Motor neuron (in vitro differentiated cells): ENCODE measurements at regions not wholly inside any gene's neighbourhood (a gene's known extent, or its start where the extent isn't known, plus 50 kb on each side); places are given as distances from the start of the nearest gene placed in this dataset.
A peak's percentile ranks its signal among the peaks of the same experiment; 100 is the strongest.

Source experiments
- ATAC-seq, 8 experiments: fragments of 200-7000 bp; cut with Tn5 transposase; replicated peaks in 6 of 8; 2 replicates each; pipeline ENCODE4 v1.8.0; 2021; ENCODE audit warnings: mild to moderate bottlenecking in 8 of 8, moderate library complexity in 8 of 8
- H3K27ac ChIP-seq, 2 donors: fragments of 250-450 bp; sonication (Bioruptor Pico); 2 replicates each; pipeline ENCODE4 v1.9.0; 2021; ENCODE audit warnings: antibody characterized with exemption in 2 of 2, mild to moderate bottlenecking in 2 of 2, moderate library complexity in 1 of 2
- H3K4me1 ChIP-seq, 2 donors: fragments of 250-450 bp; sonication (Bioruptor Pico); replicated peaks in 1 of 2; 2 replicates each; pipeline ENCODE4 v1.6.1; 2021; ENCODE audit warnings: antibody characterized with exemption in 2 of 2, mild to moderate bottlenecking in 2 of 2, moderate library complexity in 1 of 2
- H3K4me3 ChIP-seq, 5 donors: fragments of 250-450 bp; sonication (Bioruptor Pico); 2 replicates each; pipeline ENCODE4 v1.9.0; 2021; ENCODE audit warnings: antibody characterized with exemption in 5 of 5, mild to moderate bottlenecking in 5 of 5, moderate library complexity in 4 of 5
- WGBS, 10 experiments: fragments of 450-650 bp; shearing (Covaris generic); methylation state at CpG; one replicate each; pipeline ENCODE4 v1.0.0; 2022; 5-methylcytosine and 5-hydroxymethylcytosine counted together
- in situ Hi-C, 9 experiments: fragments of 400-800 bp; cut with MboI; loops; one replicate each; pipeline ENCODE4 v1.15.0; 2021; ENCODE audit warnings: low sequenced_read_pairs in 9 of 9, low pct_unique_long_range_greater_than_20kb in 2 of 9; ENCODE audit not compliant: unreplicated experiment in 9 of 9

- no peak overlapping the region for H3K4me3 ChIP-seq
- H3K27ac ChIP-seq = no peak overlapping the region
- ATAC-seq = no peak
- H3K4me1 ChIP-seq = peaks cover 6 to 20% of the 10 kb centered on the region in 2 donors
- in situ Hi-C loops = no loop called here
- 40 to 100% (median 82%) methylated on average over 1 to 3 of the region's 4 CpGs; no CpG with 5 or more reads in 2 of the 10 experiments for WGBS, 10 experiments
Measured at GRCh38 chr5:10153394-10153793, 96.3 kb downstream of the ATPSCKMT start.

GRCh38 chr5:10151656-10152055 is 98.0 kb downstream of the ATPSCKMT start:
- H3K4me3 ChIP-seq = no peak overlapping the region
- 73 to 100% (median 89%) methylated on average over 1 to 3 of the region's 3 CpGs; no CpG with 5 or more reads in 4 of the 10 experiments for WGBS, 10 experiments
- in situ Hi-C loops = no loop called here
- peaks cover 6 to 20% of the 10 kb centered on the region in 2 donors for H3K4me1 ChIP-seq
- ATAC-seq = no peak
- no peak overlapping the region for H3K27ac ChIP-seq

- no peak for ATAC-seq
- Histone ChIP-seq H3K27ac (no peak overlapping the region), H3K4me3 (no peak overlapping the region), H3K4me1 (peaks cover 6 to 16% of the 10 kb centered on the region in 2 donors)
- 60 to 93% (median 82%) methylated on average over 2 to 11 of the region's 12 CpGs; no CpG with 5 or more reads in 2 of the 10 experiments for WGBS, 10 experiments
- in situ Hi-C loops = no loop called here
Measured at GRCh38 chr5:10149911-10150310, 99.8 kb downstream of the ATPSCKMT start.

GRCh38 chr5:10145923-10146401 is 103.7 kb downstream of the ATPSCKMT start:
- peak in 3 of 8 experiments; percentile 84 to 90 (median 85) for ATAC-seq

GRCh38 chr5:10144040-10144439 is 105.6 kb downstream of the ATPSCKMT start:
- H3K4me1 ChIP-seq = peaks cover 0 to 6% of the 10 kb centered on the region in 2 donors
- 20 to 100% (median 84%) methylated on average over 1 to 2 of the region's 3 CpGs; no CpG with 5 or more reads in 1 of the 10 experiments for WGBS, 10 experiments
- no peak overlapping the region for H3K4me3 ChIP-seq
- H3K27ac ChIP-seq = no peak overlapping the region
- ATAC-seq = no peak
- in situ Hi-C loops = no loop called here

More at GRCh38 chr5:10145923-10146401, 103.7 kb downstream of the ATPSCKMT start:
- Histone ChIP-seq H3K4me1 (peaks cover 0 to 6% of the 10 kb centered on the region in 2 donors), H3K27ac (no peak overlapping the region), H3K4me3 (no peak overlapping the region)
- in situ Hi-C loops = no loop called here
- 44 to 100% (median 92%) methylated on average over 1 to 5 of the region's 6 CpGs for WGBS, 10 experiments

- H3K4me1 ChIP-seq = peaks cover 0 to 6% of the 10 kb centered on the region in 2 donors
- ATAC-seq = peak in 3 of 8 experiments; percentile 67 to 85 (median 77)
- no peak overlapping the region for H3K27ac ChIP-seq
- no peak overlapping the region for H3K4me3 ChIP-seq
- WGBS, 10 experiments = 53 to 100% (median 88%) methylated on average over 1 to 3 of the region's 5 CpGs; no CpG with 5 or more reads in 5 of the 10 experiments
- in situ Hi-C loops = no loop called here
Measured at GRCh38 chr5:10140195-10140973, 109.3 kb downstream of the ATPSCKMT start.

- Histone ChIP-seq H3K27ac (no peak overlapping the region), H3K4me3 (no peak overlapping the region), H3K4me1 (no peaks in the 10 kb centered on the region)
- peak in 1 of 8 experiments; percentile 45 for ATAC-seq
- in situ Hi-C loops = no loop called here
- WGBS, 10 experiments = 53 to 100% (median 93%) methylated on average over 2 to 16 of the region's 18 CpGs
Measured at GRCh38 chr5:10138395-10139057, 111.2 kb downstream of the ATPSCKMT start.

- WGBS, 10 experiments = 10 to 73% (median 40%) methylated on average over 1 to 2 of the region's 2 CpGs; no CpG with 5 or more reads in 3 of the 10 experiments
- peak in 2 of 8 experiments; percentile 31 to 47 for ATAC-seq
- no peaks in the 10 kb centered on the region for H3K4me1 ChIP-seq
- H3K4me3 ChIP-seq = no peak overlapping the region
- H3K27ac ChIP-seq = no peak overlapping the region
- in situ Hi-C loops = no loop called here
Measured at GRCh38 chr5:10133830-10134229, 115.9 kb downstream of the ATPSCKMT start.

- no peaks in the 10 kb centered on the region for H3K4me1 ChIP-seq
- ATAC-seq = peak in 1 of 8 experiments; percentile 65
- in situ Hi-C loops = no loop called here
- WGBS, 10 experiments = 7 to 100% (median 79%) methylated on average over 1 to 3 of the region's 3 CpGs; no CpG with 5 or more reads in 3 of the 10 experiments
- no peak overlapping the region for H3K27ac ChIP-seq
- H3K4me3 ChIP-seq = no peak overlapping the region
Measured at GRCh38 chr5:10130881-10131280, 118.8 kb downstream of the ATPSCKMT start.

GRCh38 chr5:10126900-10127299 is 122.8 kb downstream of the ATPSCKMT start:
- Histone ChIP-seq H3K4me1 (no peaks in the 10 kb centered on the region), H3K4me3 (no peak overlapping the region), H3K27ac (no peak overlapping the region)
- no peak for ATAC-seq
- in situ Hi-C loops = no loop called here
- WGBS, 10 experiments = 100% methylated on average over 1 to 3 of the region's 6 CpGs; no CpG with 5 or more reads in 6 of the 10 experiments

- Histone ChIP-seq H3K27ac (no peak overlapping the region), H3K4me1 (no peaks in the 10 kb centered on the region), H3K4me3 (no peak overlapping the region)
- WGBS, 10 experiments = 70 to 100% (median 82%) methylated on average over 2 to 3 of the region's 9 CpGs; no CpG with 5 or more reads in 3 of the 10 experiments
- no peak for ATAC-seq
- in situ Hi-C loops = no loop called here
Measured at GRCh38 chr5:10125116-10125515, 124.6 kb downstream of the ATPSCKMT start.

GRCh38 chr5:10124287-10124686 is 125.4 kb downstream of the ATPSCKMT start:
- Histone ChIP-seq H3K4me3 (no peak overlapping the region), H3K27ac (no peak overlapping the region)

More at GRCh38 chr5:10124287-10124686, 125.4 kb downstream of the ATPSCKMT start:
- 37 to 100% (median 79%) methylated on average over 1 to 8 of the region's 9 CpGs; no CpG with 5 or more reads in 3 of the 10 experiments for WGBS, 10 experiments
- ATAC-seq = no peak
- in situ Hi-C loops = no loop called here
- H3K4me1 ChIP-seq = no peaks in the 10 kb centered on the region
